LNCaP clone FGC (cell line): ENCODE measurements at regions not wholly inside any gene's neighbourhood (a gene's known extent, or its start where the extent isn't known, plus 50 kb on each side); places are given as distances from the start of the nearest gene placed in this dataset.
A peak's percentile ranks its signal among the peaks of the same experiment; 100 is the strongest.

ENCODE experiments used
- DNase-seq: peaks from one replicate; pipeline ENCODE4 v3.0.0-alpha.2; 2011; ENCODE audit warnings: low read depth
- H3K4me3 ChIP-seq: 2 replicates; pipeline ENCODE4 v1.5.1; 2011; ENCODE audit warnings: mild to moderate bottlenecking, low read depth, low read length, control low read depth
- CTCF ChIP-seq: IDR thresholded peaks from 2 replicates; pipeline ENCODE4 v1.5.1; 2012; ENCODE audit warnings: mild to moderate bottlenecking; ENCODE audit not compliant: control insufficient read depth, insufficient read depth; ENCODE audit errors: extremely low read depth

- no peak overlapping the region for H3K4me3 ChIP-seq
- no peak for TF ChIP-seq CTCF
- DNase-seq = no peak
Measured at GRCh38 chr18:34159691-34160185, 65.0 kb downstream of the NOL4 start.

- no peak for DNase-seq
- TF ChIP-seq CTCF = 0 out of 2 replicates have a peak, but pooled peaks have one; percentile 6
- H3K4me3 ChIP-seq = no peak overlapping the region
Measured at GRCh38 chr18:34158881-34159690, 65.6 kb downstream of the NOL4 start.

GRCh38 chr18:34153711-34154110, 71.0 kb downstream of the NOL4 start:
- peak overlapping the region; percentile 13 for H3K4me3 ChIP-seq
- no peak for TF ChIP-seq CTCF
- DNase-seq = no peak

GRCh38 chr18:34131006-34131405, 93.7 kb downstream of the NOL4 start:
- no peak overlapping the region for H3K4me3 ChIP-seq
- TF ChIP-seq CTCF = no peak
- DNase-seq = no peak

GRCh38 chr18:34128436-34128835, 96.3 kb downstream of the NOL4 start:
- TF ChIP-seq CTCF = no peak
- DNase-seq = no peak

GRCh38 chr18:34126121-34126520, 98.6 kb downstream of the NOL4 start:
- TF ChIP-seq CTCF = no peak
- DNase-seq = no peak

More at GRCh38 chr18:34128436-34128835, 96.3 kb downstream of the NOL4 start:
- no peak overlapping the region for H3K4me3 ChIP-seq

More at GRCh38 chr18:34126121-34126520, 98.6 kb downstream of the NOL4 start:
- H3K4me3 ChIP-seq = no peak overlapping the region
